ENCODE measurements at regions not wholly inside any gene's neighbourhood (a gene's known extent, or its start where the extent isn't known, plus 50 kb on each side); places are given as distances from the start of the nearest gene placed in this dataset.

- no peaks in the 10 kb centered on the region for H4K20me1 ChIP-seq (replicated peaks in 1 of 2; ENCODE audit: control insufficient read depth in 1 of 2, insufficient read depth in 2 of 2, low read length in 2 of 2)
- H3K79me1 ChIP-seq (ENCODE audit: low read depth, low read length): no peaks in the 10 kb centered on the region
- H3K23me2 ChIP-seq (ENCODE audit: low read depth, low read length): no peaks in the 10 kb centered on the region
- FAIRE-seq (no peak), DNase-seq (ENCODE audit: low read depth in 1 of 2, low spot score in 2 of 2) (no peak)
- no peak overlapping the region for H4K91ac ChIP-seq (replicated peaks; ENCODE audit: insufficient read length, low read length)
- no peak overlapping the region for H3K18ac ChIP-seq (ENCODE audit: extremely low read depth, low read length)
- H2BK120ac ChIP-seq (replicated peaks; ENCODE audit: low read depth, low read length): no peak overlapping the region
- H2BK5ac ChIP-seq (ENCODE audit: low read depth, low read length): no peak overlapping the region
- H3K23ac ChIP-seq (ENCODE audit: insufficient read length): no peak overlapping the region
- WGBS, 2 experiments (ENCODE audit: extremely low coverage in 1 of 2, insufficient coverage in 1 of 2, insufficient read length in 1 of 2, insufficient replicate concordance in 2 of 2, low coverage in 1 of 2, low lambda C conversion rate in 2 of 2, missing lambda C conversion rate in 1 of 2): 92% methylated on average over 6 of the region's 6 CpGs; no CpG with 5 or more reads in 1 of the 2 experiments
- no peak overlapping the region for H3K4me2 ChIP-seq (ENCODE audit: insufficient read depth in 1 of 2, low read depth in 2 of 2, low read length in 2 of 2)
- H2BK20ac ChIP-seq (ENCODE audit: low read length): no peak overlapping the region
- no peaks in the 10 kb centered on the region for H3K4me1 ChIP-seq (replicated peaks in 1 of 4; ENCODE audit: control insufficient read depth in 3 of 4, insufficient read depth in 4 of 4, low read length in 3 of 4)
- TF ChIP-seq CBX5 (IDR thresholded peaks at IDR 0.05; ENCODE audit: low read depth, low read length) (no peak), TCF12 (IDR thresholded peaks at IDR 0.05; ENCODE audit: low read depth, low read length) (no peak), CREB1 (IDR thresholded peaks at IDR 0.05) (no peak), CEBPB (IDR thresholded peaks at IDR 0.05; ENCODE audit: low read depth, low read length) (no peak), SUZ12 (IDR thresholded peaks at IDR 0.05; ENCODE audit: low read length) (no peak), EGR1 (IDR thresholded peaks at IDR 0.05; ENCODE audit: borderline replicate concordance, low read depth, low read length) (no peak), ATF3 (IDR thresholded peaks at IDR 0.05; ENCODE audit: insufficient read depth, low read depth, low read length) (no peak), PHF8 (conservative IDR thresholded peaks at IDR 0.05; ENCODE audit: low read depth, low read length) (no peak), POLR2A (IDR thresholded peaks at IDR 0.05; ENCODE audit: control extremely low read depth in 1 of 2, low read depth in 2 of 2, low read length in 2 of 2) (no peak), YY1 (IDR thresholded peaks at IDR 0.05; ENCODE audit: low read depth, low read length) (no peak), SRF (IDR thresholded peaks at IDR 0.05; ENCODE audit: low read depth, low read length) (no peak), JUN (IDR thresholded peaks at IDR 0.05; ENCODE audit: low read depth, low read length) (no peak), POLR2AphosphoS5 (IDR thresholded peaks at IDR 0.05; ENCODE audit: low read depth, low read length) (no peak), SP2 (IDR thresholded peaks at IDR 0.05; ENCODE audit: low read length) (no peak)
- peaks cover 0 to 1% (median 0%) of the 10 kb centered on the region in 4 experiments; a peak in 1 of 7 replicates for H3K27me3 ChIP-seq (replicated peaks in 1 of 4; ENCODE audit: control insufficient read depth in 3 of 4, extremely low read depth in 1 of 4, insufficient read depth in 3 of 4, low read length in 3 of 4)
- H3K4me3 ChIP-seq (ENCODE audit: extremely low read depth in 1 of 4, insufficient read depth in 2 of 4, low read depth in 3 of 4, low read length in 4 of 4): no peak overlapping the region
- H3K4ac ChIP-seq (replicated peaks; ENCODE audit: insufficient read length, low read depth, low read length): no peak overlapping the region
- no peak overlapping the region for H3K14ac ChIP-seq (ENCODE audit: insufficient read length)
- H3K9me3 ChIP-seq (ENCODE audit: insufficient read depth in 2 of 2, low read depth in 1 of 2, low read length in 1 of 2): no peaks in the 10 kb centered on the region; a peak in 1 of 4 replicates
- no peak overlapping the region for H4K5ac ChIP-seq (ENCODE audit: insufficient read length, low read depth, low read length)
- no peak overlapping the region for H3K27ac ChIP-seq (ENCODE audit: low read depth, low read length)
- ChIA-PET CTCF (ENCODE audit: partially characterized antibody) (no interaction called here), POLR2A (ENCODE audit: partially characterized antibody) (no interaction called here)
- no peak overlapping the region for H2BK15ac ChIP-seq (ENCODE audit: low read length)
- H4K8ac ChIP-seq (ENCODE audit: extremely low read depth, insufficient read depth, low read length): no peak overlapping the region
- no peak overlapping the region for H3K9ac ChIP-seq (replicated peaks in 1 of 4; ENCODE audit: extremely low read depth in 1 of 4, low read depth in 3 of 4, low read length in 3 of 4)
- H3K79me2 ChIP-seq (ENCODE audit: control insufficient read depth in 1 of 2, insufficient read depth in 2 of 2, low read length in 2 of 2): no peaks in the 10 kb centered on the region
- H3K56ac ChIP-seq (replicated peaks; ENCODE audit: insufficient read length, low read depth, low read length): no peak overlapping the region
- H2BK12ac ChIP-seq (ENCODE audit: low read depth, low read length): no peak overlapping the region
- H2AFZ ChIP-seq (ENCODE audit: low read length): no peak overlapping the region
- H3K36me3 ChIP-seq (ENCODE audit: control insufficient read depth in 2 of 4, insufficient read depth in 4 of 4, low read length in 3 of 4): no peaks in the 10 kb centered on the region
- H2AK5ac ChIP-seq (ENCODE audit: low read depth, low read length): no peak overlapping the region
These were observed 296.6 kb upstream of the CDH11 start for GRCh38 chr16:65418435-65418834.

All from H1 (cell line).